Nephron (organoid): ENCODE measurements at regions not wholly inside any gene's neighbourhood (a gene's known extent, or its start where the extent isn't known, plus 50 kb on each side); places are given as distances from the start of the nearest gene placed in this dataset.

Source experiments
- H3K27ac Mint-ChIP-seq, 3 experiments: 2 replicates each; pipeline ENCODE4 v1.8.0; 2020; ENCODE audit warnings: mixed read lengths in 3 of 3, mild to moderate bottlenecking in 2 of 3, moderate library complexity in 1 of 3
- H3K27me3 Mint-ChIP-seq: 2 replicates; pipeline ENCODE4 v1.8.0; 2021; ENCODE audit warnings: low read depth, mild to moderate bottlenecking, moderate library complexity, mixed read lengths
- H3K36me3 Mint-ChIP-seq: 2 replicates; pipeline ENCODE4 v1.8.0; 2020; ENCODE audit warnings: low read depth, mixed read lengths
- H3K4me1 Mint-ChIP-seq: 2 replicates; pipeline ENCODE4 v1.8.0; 2020; ENCODE audit warnings: mixed read lengths
- H3K4me3 Mint-ChIP-seq, 3 experiments: 2 replicates each; pipeline ENCODE4 v1.8.0; 2020; ENCODE audit warnings: mild to moderate bottlenecking in 3 of 3, mixed read lengths in 3 of 3, moderate library complexity in 2 of 3
- H3K9me3 Mint-ChIP-seq: 2 replicates; pipeline ENCODE4 v1.8.0; 2020; ENCODE audit warnings: mixed read lengths
- CTCF ChIP-seq, 3 experiments: fragments of 200-600 bp; sonication (generic); IDR thresholded peaks; one replicate each; pipeline ENCODE4 v1.5.0; 2021; ENCODE audit warnings: antibody characterized with exemption in 3 of 3; ENCODE audit not compliant: unreplicated experiment in 3 of 3

GRCh38 chr11:43582863-43583462, 97.6 kb upstream of the HSD17B12 start:
- no peaks in the 10 kb centered on the region for H3K36me3 Mint-ChIP-seq
- peaks cover 100% of the 10 kb centered on the region for H3K27me3 Mint-ChIP-seq
- no peak overlapping the region for H3K27ac Mint-ChIP-seq
- TF ChIP-seq CTCF (IDR thresholded peaks at IDR 0.05; ENCODE audit: unreplicated experiment in 3 of 3), result no peak
- peaks cover 48% of the 10 kb centered on the region for H3K4me1 Mint-ChIP-seq
- H3K4me3 Mint-ChIP-seq, result peak overlapping the region; percentile 15 to 53 (median 47)
- no peaks in the 10 kb centered on the region for H3K9me3 Mint-ChIP-seq

- peaks cover 46% of the 10 kb centered on the region for H3K4me1 Mint-ChIP-seq
- H3K9me3 Mint-ChIP-seq, result no peaks in the 10 kb centered on the region
- H3K27ac Mint-ChIP-seq, result no peak overlapping the region
- H3K36me3 Mint-ChIP-seq, result no peaks in the 10 kb centered on the region
- peaks cover 98% of the 10 kb centered on the region for H3K27me3 Mint-ChIP-seq
- TF ChIP-seq CTCF (IDR thresholded peaks at IDR 0.05; ENCODE audit: unreplicated experiment in 3 of 3), result no peak
- peak overlapping the region in 1 of 3 experiments; percentile 53 for H3K4me3 Mint-ChIP-seq
Observed at GRCh38 chr11:43583548-43583947, 97.0 kb upstream of the HSD17B12 start.

- no peak for TF ChIP-seq CTCF (IDR thresholded peaks at IDR 0.05; ENCODE audit: unreplicated experiment in 3 of 3)
Observed at GRCh38 chr11:43585877-43586608, 94.5 kb upstream of the HSD17B12 start.

DNA sequence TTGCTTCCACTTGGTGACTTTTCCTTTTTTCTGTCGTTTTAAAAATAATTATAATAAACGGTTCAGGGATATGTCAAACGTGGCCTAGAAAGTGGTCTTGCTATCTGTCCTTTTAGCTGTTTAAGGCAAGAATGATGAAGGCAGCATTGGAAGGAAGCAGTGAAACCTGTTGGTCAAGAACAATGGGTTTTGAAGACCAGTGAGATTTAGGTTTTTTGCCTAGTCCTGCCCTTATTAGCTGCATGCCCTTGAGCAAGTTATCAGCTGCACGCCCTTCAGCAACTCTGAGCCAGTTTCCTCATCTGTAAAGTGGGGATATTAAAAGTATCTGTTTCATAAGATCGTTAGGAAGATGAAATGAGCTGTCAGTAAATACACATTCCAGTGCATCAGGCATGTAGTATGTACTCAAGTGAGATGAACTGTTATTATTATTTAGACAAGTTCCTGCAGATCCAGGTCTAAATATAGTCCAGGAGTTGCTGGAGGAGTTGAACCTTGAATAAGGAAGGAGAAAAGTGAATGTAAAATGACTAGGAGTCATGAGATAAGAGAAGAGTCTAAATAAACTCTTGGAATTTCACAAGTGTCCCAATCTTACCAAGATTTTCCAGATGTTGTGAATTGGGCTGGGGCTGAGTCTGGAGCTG, 90.8 kb upstream of the HSD17B12 start:
- no peaks in the 10 kb centered on the region for H3K36me3 Mint-ChIP-seq
- no peaks in the 10 kb centered on the region for H3K9me3 Mint-ChIP-seq
- peaks cover 12% of the 10 kb centered on the region for H3K4me1 Mint-ChIP-seq
- peaks cover 72% of the 10 kb centered on the region for H3K27me3 Mint-ChIP-seq
- H3K4me3 Mint-ChIP-seq, result no peak overlapping the region
- H3K27ac Mint-ChIP-seq, result no peak overlapping the region
- TF ChIP-seq CTCF (IDR thresholded peaks at IDR 0.05; ENCODE audit: unreplicated experiment in 3 of 3), result no peak

More at GRCh38 chr11:43585877-43586608, 94.5 kb upstream of the HSD17B12 start:
- Mint-ChIP-seq H3K9me3 (no peaks in the 10 kb centered on the region), H3K27ac (peak overlapping the region in 1 of 3 experiments; percentile 38), H3K4me1 (peaks cover 35% of the 10 kb centered on the region), H3K27me3 (peaks cover 88% of the 10 kb centered on the region), H3K4me3 (no peak overlapping the region), H3K36me3 (no peaks in the 10 kb centered on the region)

DNA sequence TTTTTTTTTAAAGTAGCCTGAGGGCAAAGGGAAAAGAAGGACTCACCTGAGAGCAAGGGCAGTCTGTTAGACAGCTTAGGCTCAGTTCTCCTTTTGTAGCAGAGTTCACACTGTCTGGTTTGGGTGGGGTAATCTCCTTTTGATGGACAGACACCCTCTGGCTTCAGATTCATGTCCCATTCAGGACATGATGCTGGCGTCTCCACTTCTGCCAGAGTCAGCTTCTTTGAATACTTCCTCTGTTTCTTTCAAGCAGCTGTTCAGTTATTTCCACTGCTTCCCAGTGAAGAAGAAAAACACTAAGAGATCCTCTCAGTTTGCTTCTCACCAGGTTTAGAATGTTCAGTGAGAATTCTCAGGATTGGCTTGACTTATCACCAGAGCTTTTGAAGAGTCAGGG, 79.0 kb upstream of the HSD17B12 start:
- H3K4me1 Mint-ChIP-seq, result peaks cover 10% of the 10 kb centered on the region
- peak overlapping the region; percentile 73 to 89 (median 75) for H3K27ac Mint-ChIP-seq
- no peaks in the 10 kb centered on the region for H3K36me3 Mint-ChIP-seq
- H3K27me3 Mint-ChIP-seq, result peaks cover 37% of the 10 kb centered on the region
- peak overlapping the region in 1 of 3 experiments; percentile 18 for H3K4me3 Mint-ChIP-seq
- H3K9me3 Mint-ChIP-seq, result no peaks in the 10 kb centered on the region
- TF ChIP-seq CTCF (IDR thresholded peaks at IDR 0.05; ENCODE audit: unreplicated experiment in 3 of 3), result no peak
